ENCODE measurements at regions not wholly inside any gene's neighbourhood (a gene's known extent, or its start where the extent isn't known, plus 50 kb on each side); places are given as distances from the start of the nearest gene placed in this dataset.

DNA sequence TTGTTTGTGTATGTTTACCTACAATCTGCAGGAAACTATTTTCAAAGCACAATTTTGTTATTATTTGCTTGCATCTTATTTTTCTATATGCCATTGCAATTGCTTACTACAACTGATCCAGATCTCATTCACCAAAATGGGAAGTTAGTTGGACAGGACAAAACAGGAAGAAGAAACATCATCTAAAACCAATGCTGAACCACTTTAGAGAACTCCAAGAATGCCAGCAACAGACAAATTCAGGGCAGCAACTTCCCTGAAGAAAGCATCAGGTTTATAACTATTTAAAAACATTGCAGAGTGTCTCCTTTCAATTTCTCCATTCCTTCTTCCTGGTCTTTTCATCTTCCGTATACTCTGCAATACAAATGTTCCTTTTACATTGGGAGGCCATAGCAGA lies 82.4 kb upstream of the SMYD2 start:
- H3K36me3 Mint-ChIP-seq (ENCODE audit: low read depth), result no peaks in the 10 kb centered on the region
- CTCF ChIA-PET, result interaction anchor here (1.8 kb wide), 1 partner anchor 131 kb away, joined by 6 read pairs; no protein-coding TSS in a partner anchor

DNA sequence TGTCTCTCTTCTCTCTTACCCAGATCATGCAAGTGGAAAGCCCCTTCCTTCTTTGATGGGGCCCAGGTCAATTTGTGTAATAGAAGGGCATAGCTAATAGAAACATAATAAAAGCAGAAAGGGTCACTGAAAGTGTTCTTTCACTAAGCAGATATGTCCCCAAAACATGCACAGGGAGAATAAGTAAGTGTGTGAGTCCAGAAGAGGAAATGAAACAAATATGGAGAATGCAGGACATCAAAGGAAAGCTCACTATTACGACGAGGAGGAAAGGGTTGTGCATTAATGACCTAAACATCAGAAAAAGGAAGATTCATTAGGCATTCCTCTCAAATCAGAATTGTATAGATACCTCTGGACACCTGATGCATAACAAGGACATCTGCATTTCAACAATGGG lies 81.4 kb upstream of the SMYD2 start:
- peaks cover 27% of the 10 kb centered on the region for H3K27me3 Mint-ChIP-seq
- no peak for DNase-seq
- H3K36me3 Mint-ChIP-seq (ENCODE audit: low read depth), result no peaks in the 10 kb centered on the region
- CTCF ChIA-PET, result interaction anchor here (0.7 to 1.8 kb wide), 3 partner anchors 15 to 132 kb away, joined by 3 to 6 read pairs (median 3); no protein-coding TSS in a partner anchor
- no peak overlapping the region for H3K27ac Mint-ChIP-seq
- H3K4me3 Mint-ChIP-seq, result no peak overlapping the region
- no peaks in the 10 kb centered on the region for H3K4me1 Mint-ChIP-seq
- H3K9me3 Mint-ChIP-seq, result no peaks in the 10 kb centered on the region
- POLR2A ChIA-PET, result no interaction called here

More for the DNA sequence above, 82.4 kb upstream of the SMYD2 start:
- H3K27ac Mint-ChIP-seq, result no peak overlapping the region
- no peaks in the 10 kb centered on the region for H3K4me1 Mint-ChIP-seq
- POLR2A ChIA-PET, result no interaction called here
- no peak for DNase-seq
- no peaks in the 10 kb centered on the region for H3K9me3 Mint-ChIP-seq
- peaks cover 27% of the 10 kb centered on the region for H3K27me3 Mint-ChIP-seq
- H3K4me3 Mint-ChIP-seq, result no peak overlapping the region

DNA sequence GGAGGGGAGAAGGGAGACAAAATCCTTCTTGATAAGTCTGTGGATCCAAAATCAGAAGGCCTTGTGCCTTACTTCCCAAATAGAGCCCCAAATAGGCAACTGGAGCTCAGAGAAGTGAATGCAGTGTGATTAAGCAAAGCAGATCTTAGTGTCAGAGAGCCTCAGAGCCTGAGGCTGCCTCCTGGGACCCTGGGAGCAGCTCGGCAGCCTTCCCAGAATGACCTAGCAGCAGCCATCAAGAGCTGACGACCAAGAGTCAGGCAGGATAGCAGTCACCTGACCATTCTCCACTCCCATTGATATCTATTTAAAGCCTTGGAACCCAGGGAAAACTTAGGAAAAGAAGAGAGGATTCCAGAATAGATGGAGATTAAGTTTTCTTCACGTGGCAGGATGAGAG lies 78.0 kb upstream of the SMYD2 start:
- Mint-ChIP-seq H3K4me1 (no peaks in the 10 kb centered on the region), H3K36me3 (ENCODE audit: low read depth) (no peaks in the 10 kb centered on the region), H3K4me3 (no peak overlapping the region), H3K27ac (no peak overlapping the region), H3K27me3 (peaks cover 21% of the 10 kb centered on the region), H3K9me3 (no peaks in the 10 kb centered on the region)
- DNase-seq, result no peak
- POLR2A ChIA-PET, result no interaction called here
- CTCF ChIA-PET, result interaction anchor here (1.0 kb wide), 1 partner anchor 59 kb away, joined by 3 read pairs; no protein-coding TSS in a partner anchor

DNA sequence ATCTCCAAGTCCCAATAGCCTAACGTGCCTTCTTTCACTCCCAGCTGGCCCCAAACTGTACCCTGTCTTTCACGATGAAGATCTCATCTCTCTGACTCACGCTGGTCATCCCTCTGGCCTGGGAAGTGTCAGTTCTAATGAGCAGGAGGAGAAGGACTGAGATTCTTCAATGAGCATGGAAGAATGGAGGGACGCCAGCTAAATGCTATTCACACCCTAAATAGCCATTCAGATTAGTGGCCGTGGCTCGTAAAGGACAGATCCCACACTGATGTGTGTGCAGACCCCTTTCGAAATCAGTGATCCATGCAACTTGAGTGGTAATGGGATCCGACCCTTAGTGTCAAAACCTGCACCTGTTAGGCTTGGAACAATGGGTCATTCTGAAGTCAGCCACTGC lies 75.9 kb upstream of the SMYD2 start:
- no peak for DNase-seq
- no peak overlapping the region for H3K4me3 Mint-ChIP-seq
- ChIA-PET CTCF (no interaction called here), POLR2A (no interaction called here)
- no peaks in the 10 kb centered on the region for H3K4me1 Mint-ChIP-seq
- peaks cover 8% of the 10 kb centered on the region for H3K27me3 Mint-ChIP-seq
- no peaks in the 10 kb centered on the region for H3K9me3 Mint-ChIP-seq
- H3K27ac Mint-ChIP-seq, result no peak overlapping the region
- no peaks in the 10 kb centered on the region for H3K36me3 Mint-ChIP-seq (ENCODE audit: low read depth)

DNA sequence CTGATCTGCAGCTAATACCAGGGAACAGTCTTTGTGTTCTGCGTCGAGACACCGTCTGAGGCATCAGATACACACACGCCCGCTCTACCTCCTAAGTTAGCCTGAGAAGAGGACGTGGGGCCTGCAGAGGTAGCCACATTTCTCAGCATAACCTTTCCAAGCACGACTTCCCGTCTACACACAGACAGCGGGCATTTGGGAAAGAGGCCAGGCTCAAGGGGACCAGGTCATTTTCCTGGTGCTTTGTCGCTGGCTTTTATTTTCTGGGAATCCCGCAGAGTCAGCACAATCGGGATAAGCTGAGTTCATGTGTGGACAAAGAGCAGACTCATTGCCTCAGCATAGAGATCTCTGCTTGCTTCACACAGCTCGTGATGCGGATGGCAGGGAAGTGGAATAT lies 72.5 kb upstream of the SMYD2 start:
- CTCF ChIA-PET, result interaction anchor here (1.0 to 2.0 kb wide), 2 partner anchors 120 to 123 kb away, joined by 3 to 10 read pairs; no protein-coding TSS in a partner anchor
- H3K4me1 Mint-ChIP-seq, result no peaks in the 10 kb centered on the region
- H3K9me3 Mint-ChIP-seq, result no peaks in the 10 kb centered on the region

DNA sequence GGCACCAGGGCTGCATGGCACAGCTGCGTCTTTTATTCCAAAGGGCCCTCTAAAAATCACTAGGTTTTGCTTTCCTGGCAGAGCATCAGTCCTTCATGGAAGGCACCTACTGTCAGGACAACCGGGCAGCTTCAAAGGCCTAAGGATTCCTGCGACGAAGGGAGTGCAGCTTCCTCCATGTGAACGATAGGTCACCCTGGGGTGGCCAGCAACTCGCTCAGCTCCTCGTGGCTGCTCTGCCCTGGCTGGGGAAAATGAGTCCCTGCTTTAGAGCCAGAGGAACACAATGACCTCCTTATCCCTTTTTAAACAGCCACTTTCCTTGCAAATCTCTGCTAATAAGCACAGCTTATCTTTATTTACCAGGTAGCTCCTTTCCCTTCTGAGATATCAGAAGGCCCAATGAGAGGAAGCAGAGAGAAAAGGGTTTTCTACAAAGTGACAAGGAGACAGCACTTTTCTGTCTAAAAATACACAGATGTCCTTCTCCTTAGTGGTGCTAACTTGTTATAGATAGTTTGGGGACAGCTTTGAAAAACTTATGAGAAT lies 71.6 kb upstream of the SMYD2 start:
- H3K9me3 Mint-ChIP-seq, result no peaks in the 10 kb centered on the region
- no peaks in the 10 kb centered on the region for H3K36me3 Mint-ChIP-seq (ENCODE audit: low read depth)
- H3K4me3 Mint-ChIP-seq, result no peak overlapping the region
- peaks cover 6% of the 10 kb centered on the region for H3K27me3 Mint-ChIP-seq
- ChIA-PET POLR2A (no interaction called here), CTCF (interaction anchor here (1.4 to 2.0 kb wide), 2 partner anchors 119 to 122 kb away, joined by 4 to 10 read pairs; no protein-coding TSS in a partner anchor)
- H3K4me1 Mint-ChIP-seq, result peaks cover 1% of the 10 kb centered on the region
- DNase-seq, result no peak
- no peak overlapping the region for H3K27ac Mint-ChIP-seq

More for the DNA sequence above, 72.5 kb upstream of the SMYD2 start:
- Mint-ChIP-seq H3K27me3 (peaks cover 4% of the 10 kb centered on the region), H3K4me3 (no peak overlapping the region), H3K36me3 (ENCODE audit: low read depth) (no peaks in the 10 kb centered on the region), H3K27ac (no peak overlapping the region)
- POLR2A ChIA-PET, result interaction anchor here (0.8 kb wide), 1 partner anchor 122 kb away, joined by 3 read pairs; no protein-coding TSS in a partner anchor
- DNase-seq, result no peak

DNA sequence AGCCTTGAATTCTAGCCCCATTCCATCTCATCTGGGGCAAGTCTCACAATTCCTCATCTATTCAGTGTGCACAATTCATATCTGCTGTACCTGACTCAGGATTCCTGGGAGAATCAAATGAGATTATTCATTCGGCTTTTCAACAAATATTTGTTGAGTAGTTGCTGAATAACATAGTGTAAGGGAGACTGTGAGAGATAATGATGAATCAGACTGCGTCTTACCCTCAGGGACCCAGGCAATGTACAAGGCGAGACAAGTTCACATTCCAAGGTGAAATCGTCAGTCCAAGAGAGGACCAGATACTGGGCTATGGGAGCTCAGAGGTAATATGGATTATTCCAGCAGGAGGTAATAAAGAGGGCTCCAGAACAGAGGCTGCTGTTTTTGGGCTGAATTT lies 67.8 kb upstream of the SMYD2 start:
- POLR2A ChIA-PET, result no interaction called here
- CTCF ChIA-PET, result interaction anchor here (1.9 to 5.4 kb wide), 2 partner anchors 12 to 117 kb away, joined by 3 to 146 read pairs; no protein-coding TSS in a partner anchor
- no peak for DNase-seq
- no peaks in the 10 kb centered on the region for H3K9me3 Mint-ChIP-seq
- no peak overlapping the region for H3K27ac Mint-ChIP-seq
- H3K4me3 Mint-ChIP-seq, result no peak overlapping the region
- no peaks in the 10 kb centered on the region for H3K36me3 Mint-ChIP-seq (ENCODE audit: low read depth)
- H3K4me1 Mint-ChIP-seq, result peaks cover 1% of the 10 kb centered on the region
- peaks cover 26% of the 10 kb centered on the region for H3K27me3 Mint-ChIP-seq

DNA sequence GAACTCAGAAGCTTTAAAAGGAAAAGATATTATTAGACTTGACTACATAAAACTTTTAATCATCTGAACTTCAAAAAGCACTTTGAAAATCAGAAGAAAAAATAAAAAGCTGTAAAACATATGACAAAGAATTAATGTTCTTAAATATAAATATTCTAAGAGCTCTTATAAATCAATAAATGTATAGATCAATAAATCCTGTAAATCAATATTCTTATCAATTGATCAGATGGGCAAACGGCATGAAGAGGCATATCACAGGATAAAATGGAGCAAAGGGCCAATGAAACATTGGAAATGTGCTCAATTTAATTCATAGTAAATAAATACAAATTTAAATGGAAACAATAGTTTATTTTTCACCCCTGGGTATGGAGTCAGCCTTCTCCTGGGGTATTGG lies 66.1 kb upstream of the SMYD2 start:
- Mint-ChIP-seq H3K27me3 (peaks cover 34% of the 10 kb centered on the region), H3K27ac (no peak overlapping the region), H3K9me3 (no peaks in the 10 kb centered on the region), H3K4me1 (peaks cover 1% of the 10 kb centered on the region), H3K36me3 (ENCODE audit: low read depth) (no peaks in the 10 kb centered on the region), H3K4me3 (no peak overlapping the region)
- DNase-seq, result no peak
- POLR2A ChIA-PET, result interaction anchor here (1.4 kb wide), 1 partner anchor 114 kb away, joined by 5 read pairs; no protein-coding TSS in a partner anchor
- CTCF ChIA-PET, result interaction anchor here (0.7 to 5.4 kb wide), 11 partner anchors 9 to 377 kb away, joined by 3 to 146 read pairs (median 4); no protein-coding TSS in a partner anchor

DNA sequence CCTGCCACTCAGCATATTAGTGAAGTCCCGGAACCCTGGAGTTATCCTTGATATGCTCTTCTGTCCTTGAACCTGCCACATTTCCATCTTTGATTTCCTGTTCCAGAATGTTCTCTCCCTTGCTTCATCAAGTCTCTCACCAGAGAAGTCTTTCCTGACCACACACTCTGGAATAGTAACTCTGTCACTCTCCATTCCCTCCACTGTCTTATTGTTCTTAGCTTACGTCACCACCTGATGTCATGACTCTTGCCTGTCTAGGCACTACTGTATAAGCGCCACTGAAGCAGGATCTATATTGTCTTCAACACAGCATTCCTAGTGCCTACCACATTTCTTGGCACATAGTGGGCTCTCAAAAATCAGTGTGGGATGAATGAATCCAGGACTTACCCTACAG lies 65.4 kb upstream of the SMYD2 start:
- no peaks in the 10 kb centered on the region for H3K9me3 Mint-ChIP-seq
- H3K36me3 Mint-ChIP-seq (ENCODE audit: low read depth), result no peaks in the 10 kb centered on the region
- H3K27me3 Mint-ChIP-seq, result peaks cover 39% of the 10 kb centered on the region
- peaks cover 1% of the 10 kb centered on the region for H3K4me1 Mint-ChIP-seq
- no peak for DNase-seq
- H3K4me3 Mint-ChIP-seq, result no peak overlapping the region
- no peak overlapping the region for H3K27ac Mint-ChIP-seq
- ChIA-PET POLR2A (no interaction called here), CTCF (interaction anchor here (2.1 to 5.4 kb wide), 2 partner anchors 10 to 115 kb away, joined by 4 to 146 read pairs; no protein-coding TSS in a partner anchor)

DNA sequence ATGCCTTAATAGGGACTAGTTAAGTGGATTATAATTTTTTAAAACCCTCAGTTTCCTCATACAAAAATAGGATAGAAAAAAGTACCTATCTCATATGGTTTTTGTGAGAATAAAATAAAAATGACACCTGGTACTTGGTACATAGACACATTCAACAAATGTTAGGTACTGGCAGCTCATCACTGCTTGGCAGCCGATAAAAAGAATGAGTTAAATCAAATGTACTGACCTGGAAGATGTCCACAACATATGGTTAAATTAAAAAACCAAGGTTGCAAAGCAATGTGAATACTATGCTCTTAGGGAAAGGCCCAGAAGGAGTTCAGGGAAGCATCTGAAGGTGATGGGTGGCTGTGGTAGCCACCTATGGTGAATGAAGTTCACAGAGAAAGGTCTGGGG lies 64.9 kb upstream of the SMYD2 start:
- CTCF ChIA-PET, result interaction anchor here (0.9 to 5.4 kb wide), 2 partner anchors 46 to 114 kb away, joined by 4 to 146 read pairs; no protein-coding TSS in a partner anchor
- no peak for DNase-seq

DNA sequence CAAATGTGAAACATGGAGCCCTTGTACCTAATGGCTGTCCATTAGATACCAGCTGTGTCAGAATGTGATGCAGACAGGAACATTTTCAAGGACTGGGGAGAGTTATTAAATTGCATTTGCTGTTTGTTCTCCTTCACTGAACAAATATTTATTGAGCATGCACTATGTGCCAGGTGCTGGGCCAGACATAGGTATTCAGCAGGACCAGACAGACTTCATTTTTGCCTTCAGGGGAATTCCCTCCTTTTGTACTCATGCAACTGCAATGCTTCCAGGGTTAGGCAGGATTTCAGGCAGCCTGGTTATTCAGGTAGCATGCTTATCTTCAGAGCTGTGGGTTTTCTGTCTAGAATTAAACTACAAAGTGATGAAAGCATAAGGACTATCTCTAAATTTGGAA lies 64.2 kb upstream of the SMYD2 start:
- ChIA-PET POLR2A (no interaction called here), CTCF (interaction anchor here (0.9 kb wide), 1 partner anchor 45 kb away, joined by 4 read pairs; no protein-coding TSS in a partner anchor)
- H3K36me3 Mint-ChIP-seq (ENCODE audit: low read depth), result no peaks in the 10 kb centered on the region
- no peak overlapping the region for H3K27ac Mint-ChIP-seq
- H3K4me3 Mint-ChIP-seq, result no peak overlapping the region
- H3K4me1 Mint-ChIP-seq, result peaks cover 1% of the 10 kb centered on the region
- no peaks in the 10 kb centered on the region for H3K9me3 Mint-ChIP-seq
- DNase-seq, result no peak
- H3K27me3 Mint-ChIP-seq, result peaks cover 42% of the 10 kb centered on the region

More for the DNA sequence above, 64.9 kb upstream of the SMYD2 start:
- peaks cover 39% of the 10 kb centered on the region for H3K27me3 Mint-ChIP-seq
- H3K27ac Mint-ChIP-seq, result no peak overlapping the region
- POLR2A ChIA-PET, result no interaction called here
- H3K9me3 Mint-ChIP-seq, result no peaks in the 10 kb centered on the region
- peaks cover 1% of the 10 kb centered on the region for H3K4me1 Mint-ChIP-seq
- no peak overlapping the region for H3K4me3 Mint-ChIP-seq
- no peaks in the 10 kb centered on the region for H3K36me3 Mint-ChIP-seq (ENCODE audit: low read depth)

DNA sequence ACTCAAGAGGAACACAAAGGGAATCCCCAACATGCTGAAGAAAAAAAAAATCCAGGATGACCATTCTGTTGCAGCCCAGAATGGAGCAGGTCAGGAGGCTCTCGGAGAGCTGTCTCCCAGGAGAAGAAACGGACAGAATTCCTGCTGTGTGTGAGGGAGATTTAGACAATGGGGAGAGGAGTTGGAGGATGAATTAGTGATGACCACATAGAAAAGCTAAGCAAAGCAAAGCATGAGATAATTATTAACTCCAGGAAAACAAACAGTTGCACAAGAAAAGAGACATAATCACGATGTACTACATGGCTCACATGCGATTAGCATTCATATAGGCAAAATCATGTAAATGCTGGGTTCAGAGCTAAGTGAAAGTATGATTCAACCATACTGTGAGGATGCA lies 61.1 kb upstream of the SMYD2 start:
- DNase-seq, result no peak
- H3K27me3 Mint-ChIP-seq, result peaks cover 39% of the 10 kb centered on the region
- H3K4me1 Mint-ChIP-seq, result no peaks in the 10 kb centered on the region
- CTCF ChIA-PET, result no interaction called here
- no peaks in the 10 kb centered on the region for H3K36me3 Mint-ChIP-seq (ENCODE audit: low read depth)
- H3K27ac Mint-ChIP-seq, result no peak overlapping the region
- POLR2A ChIA-PET, result no interaction called here
- H3K4me3 Mint-ChIP-seq, result no peak overlapping the region
- H3K9me3 Mint-ChIP-seq, result no peaks in the 10 kb centered on the region

DNA sequence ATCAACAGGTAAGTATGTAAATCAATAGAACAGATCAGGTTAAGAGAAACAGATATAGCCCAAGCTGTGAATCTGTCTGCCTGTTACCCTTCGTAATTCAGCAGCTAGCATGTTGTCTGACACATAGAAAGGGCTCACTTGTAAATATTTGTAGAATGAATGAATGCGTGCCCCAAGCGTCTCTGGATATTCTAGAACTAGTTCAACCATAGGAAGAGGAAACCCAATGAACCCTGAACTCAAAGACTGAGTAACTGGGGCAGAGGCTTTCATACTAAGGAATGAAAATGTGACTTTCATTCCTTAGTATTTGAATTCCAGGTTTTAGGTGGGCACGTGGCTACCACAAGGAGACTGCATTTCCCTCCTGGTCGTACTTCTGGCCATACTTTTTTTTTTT lies 60.1 kb upstream of the SMYD2 start:
- ChIA-PET POLR2A (no interaction called here), CTCF (no interaction called here)
- Mint-ChIP-seq H3K36me3 (ENCODE audit: low read depth) (no peaks in the 10 kb centered on the region), H3K4me3 (no peak overlapping the region), H3K27ac (no peak overlapping the region), H3K9me3 (no peaks in the 10 kb centered on the region), H3K4me1 (no peaks in the 10 kb centered on the region), H3K27me3 (peaks cover 32% of the 10 kb centered on the region)
- no peak for DNase-seq
